Activated CD4-positive, alpha-beta T cell treated with anti-CD3 and anti-CD28 coated beads, Interleukin-2, amount 50 U/mL, for 48 hours (primary cell): ENCODE measurements at regions not wholly inside any gene's neighbourhood (a gene's known extent, or its start where the extent isn't known, plus 50 kb on each side); places are given as distances from the start of the nearest gene placed in this dataset.
"Not testable (repeated sequence)": the region's sequence is repeated elsewhere in the genome, so short reads cannot be mapped to it uniquely, and the experiment has no call there.

Source experiments
- DNase-seq, 2 experiments: peaks; one replicate each; pipeline ENCODE4 v3.0.0-alpha.2; 2020

- not testable (repeated sequence) for DNase-seq
Observed at GRCh38 chr1:121117298-121117611, 66.9 kb downstream of the FAM72B start.

- DNase-seq, result not testable (repeated sequence)
Observed at GRCh38 chr1:121117622-121118479, 66.3 kb downstream of the FAM72B start.
